Stimulated activated CD8-positive, alpha-beta memory T cell treated with anti-CD3 and anti-CD28 coated beads, Interleukin-7, amount 100 ng/mL, for 4 hours (primary cell): ENCODE measurements at regions not wholly inside any gene's neighbourhood (a gene's known extent, or its start where the extent isn't known, plus 50 kb on each side); places are given as distances from the start of the nearest gene placed in this dataset.

Experiments used
- DNase-seq, 2 donors: peaks; one replicate each; pipeline ENCODE4 v3.0.0-alpha.2; 2020; ENCODE audit warnings: low read depth in 2 of 2

- DNase-seq = no peak
Measured at GRCh38 chr11:116256215-116256614, 516.6 kb downstream of the BUD13 start.

- no peak for DNase-seq
Measured at GRCh38 chr11:116255321-116255953, 517.4 kb downstream of the BUD13 start.

- DNase-seq = no peak
Measured at GRCh38 chr11:116250155-116250554, 522.6 kb downstream of the BUD13 start.

GRCh38 chr11:116249561-116249960 lies 523.2 kb downstream of the BUD13 start:
- DNase-seq = no peak

- no peak for DNase-seq
Measured at GRCh38 chr11:116244889-116245288, 527.9 kb downstream of the BUD13 start.

GRCh38 chr11:116244439-116244838 lies 528.3 kb downstream of the BUD13 start:
- no peak for DNase-seq

- DNase-seq = no peak
Measured at GRCh38 chr11:116243991-116244390, 528.8 kb downstream of the BUD13 start.

- no peak for DNase-seq
Measured at GRCh38 chr11:116242006-116242405, 530.8 kb downstream of the BUD13 start.

- DNase-seq = no peak
Measured at GRCh38 chr11:116240710-116241109, 532.1 kb downstream of the BUD13 start.

GRCh38 chr11:116239247-116239646 lies 533.5 kb downstream of the BUD13 start:
- no peak for DNase-seq

GRCh38 chr11:116234989-116235568 lies 537.7 kb downstream of the BUD13 start:
- DNase-seq = no peak

- DNase-seq = no peak
Measured at GRCh38 chr11:116233561-116233960, 539.2 kb downstream of the BUD13 start.

GRCh38 chr11:116232364-116232828 lies 540.4 kb downstream of the BUD13 start:
- DNase-seq = no peak

- no peak for DNase-seq
Measured at GRCh38 chr11:116231543-116231942, 541.2 kb downstream of the BUD13 start.

- DNase-seq = no peak
Measured at GRCh38 chr11:116230438-116230837, 542.3 kb downstream of the BUD13 start.

GRCh38 chr11:116229236-116229970 lies 543.4 kb downstream of the BUD13 start:
- no peak for DNase-seq

- no peak for DNase-seq
Measured at GRCh38 chr11:116226731-116227130, 546.1 kb downstream of the BUD13 start.

- DNase-seq = no peak
Measured at GRCh38 chr11:116225784-116226585, 546.8 kb downstream of the BUD13 start.

- DNase-seq = no peak
Measured at GRCh38 chr11:116225236-116225635, 547.6 kb downstream of the BUD13 start.

- no peak for DNase-seq
Measured at GRCh38 chr11:116224889-116225200, 547.9 kb downstream of the BUD13 start.

- DNase-seq = peak in 1 of 2 donors; percentile 7
Measured at GRCh38 chr11:116224154-116224888, 548.5 kb downstream of the BUD13 start.

GRCh38 chr11:116221351-116221750 lies 551.4 kb downstream of the BUD13 start:
- no peak for DNase-seq
